Stimulated activated CD4-positive, alpha-beta T cell treated with anti-CD3 and anti-CD28 coated beads, Interleukin-15, amount 100 ng/mL, for 48 hours (primary cell): ENCODE measurements at regions not wholly inside any gene's neighbourhood (a gene's known extent, or its start where the extent isn't known, plus 50 kb on each side); places are given as distances from the start of the nearest gene placed in this dataset.
"Not testable (repeated sequence)": the region's sequence is repeated elsewhere in the genome, so short reads cannot be mapped to it uniquely, and the experiment has no call there.

Experiments
- DNase-seq, 2 donors: peaks; one replicate each; pipeline ENCODE4 v3.0.0-alpha.2; 2020; ENCODE audit warnings: low read depth in 2 of 2

DNA sequence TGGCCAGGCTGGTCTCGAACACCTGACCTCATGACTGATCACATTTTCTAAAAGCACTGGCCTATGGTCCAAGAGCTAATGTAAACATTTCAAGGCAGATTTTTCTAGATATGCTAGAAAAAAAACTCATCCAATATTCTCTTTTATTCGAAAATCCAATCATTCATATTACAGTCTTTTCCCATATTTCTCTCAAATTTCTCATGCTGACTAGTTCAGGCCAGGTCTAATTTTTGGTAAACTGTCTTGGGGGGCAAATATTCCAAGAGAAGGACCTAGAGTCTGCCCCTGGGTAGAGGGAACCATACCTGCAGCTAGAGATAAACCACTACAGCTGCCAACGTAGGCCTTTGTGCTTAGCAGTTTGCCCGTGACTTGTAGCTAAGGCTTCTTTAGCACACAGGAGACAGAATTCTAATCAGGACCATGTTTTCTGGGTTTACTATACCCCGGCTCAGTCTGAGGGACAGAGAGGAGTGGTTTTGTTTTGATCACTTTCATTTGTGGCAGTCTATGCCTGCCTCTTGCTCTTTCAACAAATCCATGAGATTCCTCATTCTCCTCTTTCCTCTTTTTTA is 71.8 kb upstream of the CITED2 start:
- no peak for DNase-seq

DNA sequence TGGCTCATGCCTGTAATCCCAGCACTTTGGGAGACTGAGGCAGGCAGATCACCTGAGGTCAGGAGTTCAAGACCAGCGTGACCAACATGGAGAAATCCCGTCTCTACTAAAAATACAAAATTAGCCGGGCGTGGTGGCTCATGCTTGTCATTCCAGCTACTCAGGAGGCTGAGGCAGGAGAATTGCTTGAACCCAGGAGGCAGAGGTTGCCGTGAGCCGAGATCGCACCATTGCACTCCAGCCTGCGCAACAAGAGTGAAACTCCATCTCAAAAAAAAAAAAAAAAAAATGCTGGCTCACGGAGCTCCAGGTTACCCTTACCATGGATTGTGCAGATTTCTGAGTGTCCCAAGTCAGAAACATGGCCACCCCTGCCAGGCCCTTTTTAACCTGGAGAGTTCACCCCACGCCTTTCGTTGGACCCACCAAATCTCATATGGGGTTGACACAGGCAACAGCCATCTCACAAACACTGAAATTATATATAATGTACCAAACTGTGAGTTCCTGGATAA is 69.9 kb upstream of the CITED2 start:
- not testable (repeated sequence) for DNase-seq

DNA sequence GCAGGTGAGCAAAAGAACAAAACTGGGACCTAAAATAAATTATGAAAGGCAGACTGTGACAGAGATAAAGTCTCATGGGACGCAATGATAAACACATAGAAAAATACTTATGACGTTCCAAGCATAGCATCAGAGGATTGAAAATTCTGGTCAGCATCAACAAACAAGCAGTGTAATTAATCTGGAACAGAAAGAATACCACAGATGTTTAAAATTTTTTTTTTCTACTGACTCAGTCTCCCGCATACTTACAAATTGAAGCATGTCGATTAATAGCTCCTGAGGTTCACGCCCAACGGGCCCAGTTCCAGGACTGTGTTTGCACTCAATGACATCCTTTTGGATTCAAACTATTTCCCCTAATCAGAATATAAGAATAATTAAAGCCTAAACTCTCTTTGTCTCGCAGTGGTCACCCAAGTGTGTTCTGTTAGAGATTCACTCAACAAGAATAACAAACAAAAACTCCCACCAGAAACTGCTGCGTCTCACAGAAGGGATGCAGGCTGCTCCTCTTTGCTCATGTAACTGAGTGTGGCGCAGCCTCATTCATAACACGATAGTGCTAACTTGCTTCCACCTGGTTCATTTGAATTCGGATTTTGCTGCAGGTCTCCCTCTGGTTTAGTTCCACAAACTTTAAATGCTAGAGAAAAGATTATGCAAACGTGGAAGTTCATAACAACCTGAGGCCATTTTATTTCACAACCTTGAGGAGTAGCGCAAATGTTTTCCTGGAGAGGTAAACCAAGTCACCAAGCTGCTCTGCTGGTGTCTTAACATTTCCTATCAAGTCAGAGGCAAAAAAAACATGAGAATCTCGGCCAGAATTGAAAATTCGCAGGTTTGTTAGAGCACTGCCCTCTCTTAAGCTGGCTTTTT is 69.0 kb upstream of the CITED2 start:
- DNase-seq: no peak

DNA sequence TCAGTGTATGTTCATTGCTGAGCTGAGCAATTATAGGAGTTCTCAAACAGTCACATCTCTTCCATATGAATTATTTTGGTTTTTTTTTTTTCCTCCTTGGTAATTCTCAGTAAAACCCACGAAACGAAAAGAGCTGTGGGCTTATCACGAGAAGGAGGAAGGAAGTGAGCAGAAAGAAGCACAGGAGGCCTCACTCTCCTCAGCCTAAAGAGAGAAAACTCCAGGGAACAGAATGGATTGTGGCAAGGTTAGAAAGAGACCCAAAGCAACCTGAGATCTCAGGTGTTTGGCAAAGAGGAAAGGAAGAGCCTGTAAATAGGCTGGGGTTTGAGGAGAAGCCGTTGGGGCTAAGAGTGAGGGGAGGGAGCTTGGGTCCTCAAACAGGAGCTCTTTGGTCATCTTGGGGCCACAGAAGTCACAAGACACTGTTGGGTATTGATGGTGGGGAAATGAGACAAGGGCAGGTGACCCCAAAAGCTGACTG is 67.8 kb upstream of the CITED2 start:
- no peak for DNase-seq

DNA sequence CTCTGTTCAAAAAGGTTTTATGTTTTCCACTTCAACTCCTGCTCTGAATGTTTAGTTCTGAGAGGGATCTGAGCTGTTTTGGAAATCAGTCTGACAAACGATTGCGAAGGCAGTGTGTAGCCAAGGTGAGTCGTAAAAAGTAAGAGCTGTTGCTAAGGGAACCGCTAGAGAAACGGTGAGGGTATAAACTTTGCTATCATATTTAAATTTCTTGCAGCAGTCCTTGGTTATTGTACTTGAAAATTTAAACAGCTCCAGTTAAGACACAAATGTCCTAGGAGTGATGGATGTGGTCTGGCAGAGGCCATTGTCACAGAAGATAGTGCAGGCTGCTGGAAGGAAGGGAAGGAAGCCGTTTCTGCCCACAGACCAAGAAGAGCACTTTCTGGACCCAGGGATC is 64.9 kb upstream of the CITED2 start:
- no peak for DNase-seq

DNA sequence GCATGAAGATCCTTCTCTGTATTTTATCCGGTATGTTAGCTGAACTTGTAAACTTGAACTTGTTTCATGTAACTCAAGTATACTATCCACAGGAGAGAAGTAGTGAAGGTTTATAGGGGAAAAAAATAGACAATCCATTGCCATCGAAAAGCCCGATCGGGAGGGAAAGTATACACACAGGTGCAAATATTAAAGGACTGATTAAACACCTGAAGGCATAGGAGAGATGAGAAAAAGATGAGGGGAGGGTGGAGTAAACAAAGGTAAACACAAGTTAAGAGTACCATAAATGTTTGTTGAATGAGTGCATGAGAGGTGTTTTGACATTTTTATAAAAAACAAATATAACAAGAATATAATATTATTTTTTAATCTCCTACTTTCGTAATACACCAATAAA is 64.3 kb upstream of the CITED2 start:
- DNase-seq: no peak

DNA sequence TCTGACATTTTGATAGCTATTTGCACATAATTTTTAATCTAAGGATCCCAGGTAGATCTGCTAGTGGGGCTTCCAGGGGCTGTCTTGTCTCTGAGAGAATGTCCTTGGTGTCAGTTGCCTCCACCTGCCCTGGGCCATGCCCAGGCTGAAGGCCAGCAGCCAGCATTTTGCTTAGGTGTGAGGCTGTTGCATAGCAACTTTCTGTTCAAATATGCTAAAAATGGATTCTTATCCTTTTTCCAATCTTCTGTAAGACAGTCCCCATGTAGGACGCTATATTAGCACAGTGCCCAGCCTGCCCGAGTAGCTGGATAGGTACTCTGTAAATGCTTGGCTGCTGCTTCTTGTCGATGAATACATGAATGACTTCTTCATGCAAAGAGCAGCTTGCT is 62.5 kb upstream of the CITED2 start:
- no peak for DNase-seq

DNA sequence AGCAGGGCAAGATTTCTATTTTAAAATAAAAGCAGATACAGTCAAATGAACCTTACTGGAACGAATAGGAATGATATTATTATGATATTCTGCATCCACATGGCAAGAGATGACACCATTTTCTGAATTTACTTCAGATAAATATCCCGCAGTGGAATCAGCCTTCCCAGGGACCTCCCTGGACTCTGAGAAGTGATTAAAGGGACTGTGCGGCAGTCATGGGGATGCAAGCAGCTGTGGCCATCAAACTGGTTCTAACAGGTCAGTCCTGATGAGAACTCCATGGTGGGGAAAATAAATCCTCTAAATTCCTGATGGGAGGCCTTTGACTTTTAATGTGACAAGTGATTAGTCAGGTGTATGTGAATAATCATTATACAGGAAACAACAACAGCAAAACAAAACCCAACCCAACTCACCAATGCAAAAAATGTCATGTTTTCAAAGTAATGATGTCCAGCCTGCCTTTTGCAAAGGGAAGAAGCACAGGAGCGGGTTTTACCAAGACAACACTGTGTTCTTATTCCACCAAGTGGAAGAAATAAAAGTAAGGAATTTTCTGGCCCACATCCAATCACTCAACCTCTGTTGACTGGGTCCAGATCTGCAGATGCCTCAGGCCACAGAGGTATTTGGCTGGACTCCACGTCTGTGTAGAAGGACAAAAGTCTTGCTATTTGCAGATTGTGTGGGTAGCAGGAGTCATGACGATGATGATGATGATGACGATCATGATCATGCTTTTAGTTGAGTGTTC is 61.9 kb upstream of the CITED2 start:
- DNase-seq: no peak

DNA sequence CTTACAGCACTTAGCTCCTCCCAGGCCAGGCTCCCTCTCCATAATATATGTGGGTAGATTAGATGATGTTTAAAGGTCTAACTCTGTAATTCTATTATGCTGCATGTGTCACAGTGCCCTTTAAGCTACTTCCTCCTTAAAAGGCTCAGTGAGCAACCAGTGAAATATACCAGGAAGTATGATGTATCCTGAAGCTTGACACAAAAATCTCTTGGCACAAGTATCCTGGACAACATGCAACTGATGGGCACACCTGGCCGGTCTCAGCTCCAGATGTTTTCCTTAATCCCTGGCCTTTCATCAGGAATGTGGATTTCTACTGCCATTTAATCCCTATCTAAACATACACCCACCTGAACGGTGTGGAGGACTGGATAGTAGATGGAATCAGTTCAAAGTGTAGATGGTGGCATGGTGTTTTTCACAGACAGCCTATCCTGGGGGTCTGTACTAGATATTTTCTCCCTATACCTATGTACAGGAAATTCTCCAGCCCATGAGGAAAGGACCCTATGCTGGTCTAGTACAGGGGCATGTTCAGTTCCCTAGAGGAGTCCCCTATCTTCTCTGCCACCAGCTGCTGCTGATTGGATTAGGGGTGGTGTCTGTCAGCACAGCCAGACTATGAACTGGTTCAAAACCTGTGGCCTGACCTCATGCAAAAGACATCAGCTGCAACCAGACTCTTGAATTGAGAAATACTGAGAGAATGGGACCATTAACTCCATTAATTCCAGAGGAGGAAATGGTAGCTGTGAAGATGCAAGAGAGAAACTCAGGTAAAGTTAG is 59.4 kb upstream of the CITED2 start:
- no peak for DNase-seq

DNA sequence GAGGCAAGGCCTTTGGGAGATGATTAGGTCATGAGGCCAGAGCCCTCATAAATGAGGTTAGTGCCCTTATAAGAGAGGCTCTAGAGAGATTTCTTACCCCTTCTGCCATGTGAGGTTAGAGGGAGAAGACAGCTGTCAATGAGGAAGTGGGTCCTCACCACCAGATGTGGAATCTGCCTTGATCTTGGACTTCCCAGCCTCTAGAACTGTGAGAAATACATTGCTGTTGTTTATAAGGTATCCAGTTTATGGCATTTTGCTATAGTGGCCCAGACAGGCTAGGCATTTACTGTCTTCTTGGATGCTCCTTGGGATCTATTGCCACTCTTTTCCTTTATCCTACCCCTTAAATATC is 57.1 kb upstream of the CITED2 start:
- DNase-seq: no peak

DNA sequence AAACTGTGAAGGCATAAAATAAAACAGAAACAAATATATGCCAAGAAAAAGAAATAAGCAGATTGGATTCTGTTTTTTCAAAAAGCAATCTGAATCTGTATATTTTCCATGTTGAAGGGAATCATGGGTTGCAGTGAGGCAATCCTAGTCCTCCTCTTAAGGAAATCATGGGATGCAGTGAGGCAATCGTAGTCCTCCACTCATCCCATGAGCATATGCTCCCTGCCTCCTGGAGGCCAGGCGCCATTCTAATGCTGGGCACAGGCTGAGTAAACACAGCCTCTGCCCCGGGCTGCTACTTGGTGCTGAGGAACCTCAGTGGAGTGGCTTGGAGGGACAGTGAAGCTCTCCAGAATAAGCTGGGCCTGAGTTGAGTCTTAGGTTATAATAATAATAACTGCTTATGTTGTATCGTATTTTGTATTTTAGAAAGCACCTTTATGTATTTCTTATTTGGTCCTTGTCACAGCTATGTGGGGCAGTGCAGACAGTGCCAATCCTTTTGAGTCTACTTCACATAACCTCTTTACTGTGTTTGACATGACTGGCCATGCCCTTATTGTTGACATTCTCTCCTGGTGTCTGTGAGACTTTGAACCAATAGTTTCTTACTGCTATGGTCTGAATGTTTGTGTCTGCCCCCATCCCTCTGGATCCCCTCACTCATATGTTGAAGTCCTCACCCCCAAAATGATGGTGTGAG is 56.6 kb upstream of the CITED2 start:
- no peak for DNase-seq

DNA sequence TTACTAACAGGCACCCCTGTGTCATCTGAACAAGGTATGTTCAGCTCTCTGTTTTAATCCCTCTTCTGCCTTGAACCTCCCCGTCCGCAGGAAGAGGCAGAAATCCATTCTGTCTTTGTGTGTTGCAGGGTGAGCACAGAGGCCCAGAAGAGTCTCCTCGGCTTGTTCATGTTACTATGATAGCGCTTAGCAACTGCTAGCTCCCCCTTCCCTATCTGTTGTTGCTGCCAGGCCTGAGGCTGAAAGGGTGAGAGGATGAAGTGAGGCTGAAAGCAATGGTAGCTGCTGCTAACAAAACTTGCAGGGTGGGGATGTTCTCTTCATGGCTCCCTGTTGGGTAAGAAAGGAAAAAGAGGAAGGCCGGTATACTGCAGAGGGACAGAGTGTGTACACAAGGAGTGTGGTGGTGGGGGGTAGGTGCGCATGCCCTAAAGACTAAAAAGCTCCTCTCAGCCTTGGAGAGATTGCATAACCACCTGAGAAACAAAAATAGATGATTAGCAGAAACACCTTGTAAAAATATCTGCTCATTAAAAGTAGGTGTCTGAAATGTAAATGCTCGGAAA is 55.2 kb upstream of the CITED2 start:
- no peak for DNase-seq

DNA sequence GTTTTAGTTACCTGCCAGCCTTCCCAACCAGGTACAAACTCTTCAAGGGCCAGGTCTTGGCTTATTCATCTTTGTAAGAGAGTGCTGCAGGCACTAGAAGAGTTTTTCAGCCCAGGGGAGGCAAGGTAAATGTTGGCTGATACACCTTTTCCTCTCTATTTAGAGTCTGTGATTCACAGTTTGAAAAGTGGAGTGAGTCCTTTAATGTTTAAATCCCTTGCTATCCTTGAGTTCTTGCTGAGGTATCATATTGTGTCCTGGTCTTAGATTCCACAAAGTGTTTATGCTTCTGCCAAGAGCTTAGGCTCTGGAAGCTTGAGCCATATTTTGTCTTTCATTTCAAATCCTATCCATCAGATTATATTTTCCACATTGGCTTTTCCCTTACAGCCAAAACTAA is 52.8 kb upstream of the CITED2 start:
- DNase-seq: no peak

DNA sequence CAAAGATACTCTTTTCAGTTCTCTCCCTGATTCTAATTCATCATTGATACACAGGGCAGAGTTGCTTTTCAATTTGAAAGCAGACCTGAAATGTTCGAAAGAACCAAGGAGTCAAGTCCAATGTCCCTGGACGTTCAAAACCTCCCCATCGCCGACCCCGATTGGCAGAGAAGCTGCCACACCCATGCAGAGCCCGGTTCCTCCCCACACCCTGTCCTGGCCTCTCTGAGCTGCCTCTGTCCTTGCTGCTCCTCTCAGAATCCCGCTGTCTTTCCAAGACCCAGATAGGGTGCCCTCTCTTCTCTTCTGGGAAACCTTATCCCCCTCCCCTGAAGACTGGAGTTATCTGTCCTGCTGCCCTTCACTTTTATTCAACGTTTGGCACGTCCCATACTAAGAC is 52.3 kb upstream of the CITED2 start:
- no peak for DNase-seq

DNA sequence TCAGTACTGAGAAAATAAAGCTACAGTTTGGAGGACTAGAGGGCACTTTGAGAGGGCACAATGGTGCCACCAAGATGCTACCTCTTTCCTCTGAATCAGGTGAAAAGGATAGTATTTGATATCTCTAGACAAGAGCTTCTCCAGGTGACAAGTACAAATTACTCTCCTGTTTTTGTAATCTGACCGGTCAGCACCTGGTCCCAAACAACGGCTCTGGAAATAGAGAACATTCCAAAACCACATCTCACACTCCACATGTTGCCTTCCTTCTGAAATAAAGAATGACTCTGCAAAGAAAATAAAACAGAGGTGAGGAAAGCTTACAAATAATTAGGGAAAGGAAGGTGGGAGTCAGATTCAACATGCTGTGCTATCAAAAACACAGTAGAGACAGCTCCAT is 51.3 kb upstream of the CITED2 start:
- no peak for DNase-seq

DNA sequence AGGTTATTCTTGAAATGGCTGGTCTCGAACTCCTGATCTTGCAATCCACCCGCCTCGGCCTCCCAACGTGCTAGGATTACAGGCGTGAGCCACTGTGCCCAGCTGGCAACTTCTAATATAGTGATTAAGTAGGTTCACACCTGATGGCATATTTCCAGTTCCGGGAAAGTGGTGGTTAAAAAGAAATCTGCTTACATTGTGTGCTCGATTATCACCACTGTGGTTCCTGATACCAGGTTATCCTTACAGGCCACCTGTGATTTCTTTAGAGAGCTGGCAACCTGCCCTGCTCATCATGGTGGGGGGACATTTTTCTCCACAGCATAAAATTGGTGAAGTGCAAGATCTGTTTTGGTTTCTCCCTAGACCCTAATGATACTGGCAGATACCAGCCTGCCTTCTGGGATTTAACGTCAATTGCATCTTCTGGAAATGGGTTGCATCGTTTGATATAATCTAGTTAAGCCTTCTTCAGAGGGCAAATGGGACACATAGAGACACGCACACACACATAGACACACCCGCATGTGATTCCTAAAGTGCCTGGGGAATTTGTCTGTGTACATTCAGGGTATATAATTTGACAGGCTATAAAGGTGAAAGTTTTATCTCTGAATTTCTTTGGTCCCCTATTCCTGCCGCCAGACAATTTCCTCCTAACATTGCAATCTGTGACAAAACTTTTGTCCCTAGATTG is 49.7 kb upstream of the CITED2 start:
- DNase-seq: no peak
